ENCODE measurements at regions not wholly inside any gene's neighbourhood (a gene's known extent, or its start where the extent isn't known, plus 50 kb on each side); places are given as distances from the start of the nearest gene placed in this dataset.

DNA sequence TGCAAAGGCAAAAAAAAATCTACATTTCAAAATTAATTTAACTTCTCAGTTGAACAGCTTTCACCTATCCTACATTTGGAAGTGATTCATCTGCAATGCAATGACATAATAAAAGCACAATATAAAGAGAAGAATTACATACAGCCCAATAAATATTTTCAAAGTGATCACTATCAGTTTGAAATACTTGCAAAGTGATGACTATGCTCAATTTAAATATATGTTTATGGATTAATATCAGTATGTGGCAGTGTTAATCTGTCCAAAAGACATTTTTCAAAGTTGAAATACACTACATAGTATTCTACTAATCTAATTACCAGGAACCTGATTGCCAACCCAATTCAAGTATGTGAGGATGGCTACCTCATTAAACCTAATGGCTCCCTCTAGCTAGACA lies 460.7 kb upstream of the ATXN7L3B start:
- DNase-seq (ENCODE audit: low read depth in 1 of 2, low spot score in 1 of 2) = no peak
- H3K4me2 ChIP-seq = no peak overlapping the region
- no peak overlapping the region for H3K27ac ChIP-seq
- ChIA-PET CTCF (no interaction called here), POLR2A (no interaction called here)
- ATAC-seq = no peak
- no peak for FAIRE-seq
- 0 out of 3 replicates have a peak, but pooled peaks cover 3% of the 10 kb centered on the region for H3K9me3 ChIP-seq
- TF ChIP-seq NFE2L2 (conservative IDR thresholded peaks at IDR 0.05; ENCODE audit: low read length) = no peak
- TF ChIP-seq ESRRA (IDR thresholded peaks at IDR 0.05; ENCODE audit: borderline replicate concordance, low read length) = no peak
- TF ChIP-seq HEYL (CRISPR knock-in tag; IDR thresholded peaks at IDR 0.05) = no peak
- no peak for TF ChIP-seq RARB (CRISPR knock-in tag; IDR thresholded peaks at IDR 0.05)
- no peak for TF ChIP-seq ZC3H11A (IDR thresholded peaks at IDR 0.05)
- TF ChIP-seq, protein P1, sequence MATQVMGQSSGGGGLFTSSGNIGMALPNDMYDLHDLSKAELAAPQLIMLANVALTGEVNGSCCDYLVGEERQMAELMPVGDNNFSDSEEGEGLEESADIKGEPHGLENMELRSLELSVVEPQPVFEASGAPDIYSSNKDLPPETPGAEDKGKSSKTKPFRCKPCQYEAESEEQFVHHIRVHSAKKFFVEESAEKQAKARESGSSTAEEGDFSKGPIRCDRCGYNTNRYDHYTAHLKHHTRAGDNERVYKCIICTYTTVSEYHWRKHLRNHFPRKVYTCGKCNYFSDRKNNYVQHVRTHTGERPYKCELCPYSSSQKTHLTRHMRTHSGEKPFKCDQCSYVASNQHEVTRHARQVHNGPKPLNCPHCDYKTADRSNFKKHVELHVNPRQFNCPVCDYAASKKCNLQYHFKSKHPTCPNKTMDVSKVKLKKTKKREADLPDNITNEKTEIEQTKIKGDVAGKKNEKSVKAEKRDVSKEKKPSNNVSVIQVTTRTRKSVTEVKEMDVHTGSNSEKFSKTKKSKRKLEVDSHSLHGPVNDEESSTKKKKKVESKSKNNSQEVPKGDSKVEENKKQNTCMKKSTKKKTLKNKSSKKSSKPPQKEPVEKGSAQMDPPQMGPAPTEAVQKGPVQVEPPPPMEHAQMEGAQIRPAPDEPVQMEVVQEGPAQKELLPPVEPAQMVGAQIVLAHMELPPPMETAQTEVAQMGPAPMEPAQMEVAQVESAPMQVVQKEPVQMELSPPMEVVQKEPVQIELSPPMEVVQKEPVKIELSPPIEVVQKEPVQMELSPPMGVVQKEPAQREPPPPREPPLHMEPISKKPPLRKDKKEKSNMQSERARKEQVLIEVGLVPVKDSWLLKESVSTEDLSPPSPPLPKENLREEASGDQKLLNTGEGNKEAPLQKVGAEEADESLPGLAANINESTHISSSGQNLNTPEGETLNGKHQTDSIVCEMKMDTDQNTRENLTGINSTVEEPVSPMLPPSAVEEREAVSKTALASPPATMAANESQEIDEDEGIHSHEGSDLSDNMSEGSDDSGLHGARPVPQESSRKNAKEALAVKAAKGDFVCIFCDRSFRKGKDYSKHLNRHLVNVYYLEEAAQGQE (IDR thresholded peaks at IDR 0.05) = no peak
- TF ChIP-seq, protein P2, sequence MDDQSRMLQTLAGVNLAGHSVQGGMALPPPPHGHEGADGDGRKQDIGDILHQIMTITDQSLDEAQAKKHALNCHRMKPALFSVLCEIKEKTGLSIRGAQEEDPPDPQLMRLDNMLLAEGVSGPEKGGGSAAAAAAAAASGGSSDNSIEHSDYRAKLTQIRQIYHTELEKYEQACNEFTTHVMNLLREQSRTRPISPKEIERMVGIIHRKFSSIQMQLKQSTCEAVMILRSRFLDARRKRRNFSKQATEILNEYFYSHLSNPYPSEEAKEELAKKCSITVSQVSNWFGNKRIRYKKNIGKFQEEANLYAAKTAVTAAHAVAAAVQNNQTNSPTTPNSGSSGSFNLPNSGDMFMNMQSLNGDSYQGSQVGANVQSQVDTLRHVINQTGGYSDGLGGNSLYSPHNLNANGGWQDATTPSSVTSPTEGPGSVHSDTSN (IDR thresholded peaks at IDR 0.05) = no peak
- TF ChIP-seq RAD21 (conservative IDR thresholded peaks at IDR 0.05 in 1 of 2, IDR thresholded peaks at IDR 0.05 in 1 of 2) = 0 out of 5 replicates have a peak, but pooled peaks of 1 of the 2 experiments have one; percentile 3
- TF ChIP-seq, protein P3, sequence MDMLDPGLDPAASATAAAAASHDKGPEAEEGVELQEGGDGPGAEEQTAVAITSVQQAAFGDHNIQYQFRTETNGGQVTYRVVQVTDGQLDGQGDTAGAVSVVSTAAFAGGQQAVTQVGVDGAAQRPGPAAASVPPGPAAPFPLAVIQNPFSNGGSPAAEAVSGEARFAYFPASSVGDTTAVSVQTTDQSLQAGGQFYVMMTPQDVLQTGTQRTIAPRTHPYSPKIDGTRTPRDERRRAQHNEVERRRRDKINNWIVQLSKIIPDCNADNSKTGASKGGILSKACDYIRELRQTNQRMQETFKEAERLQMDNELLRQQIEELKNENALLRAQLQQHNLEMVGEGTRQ (IDR thresholded peaks at IDR 0.05) = no peak
- peak; percentile 61 for TF ChIP-seq MAFK (IDR thresholded peaks at IDR 0.05; ENCODE audit: partially characterized antibody)
- no peak for TF ChIP-seq SREBF2 (IDR thresholded peaks at IDR 0.05)
- no peak for TF ChIP-seq HDAC2 (IDR thresholded peaks at IDR 0.05)
- no peak for TF ChIP-seq KDM5A (IDR thresholded peaks at IDR 0.05)
- H3K4me1 ChIP-seq = no peaks in the 10 kb centered on the region
- H3K4me3 ChIP-seq = no peak overlapping the region

DNA sequence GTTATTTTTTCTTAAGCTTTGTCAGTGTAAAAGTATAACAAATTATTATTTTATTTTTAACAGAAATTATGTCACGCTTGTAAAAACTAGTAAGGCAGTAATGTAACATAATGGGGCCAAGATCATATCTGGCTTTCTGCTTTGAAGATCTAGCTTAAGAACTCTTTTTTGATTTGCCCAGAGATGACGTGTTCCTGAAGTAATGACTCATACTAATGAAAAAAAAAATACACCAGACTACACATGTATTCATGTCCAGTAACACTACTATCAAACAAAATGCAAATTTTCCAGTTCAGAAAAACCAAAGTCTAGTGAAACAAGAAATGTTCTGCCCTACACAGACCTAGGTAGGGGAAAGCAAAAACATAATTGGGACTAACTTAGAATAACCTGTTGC lies 432.2 kb upstream of the ATXN7L3B start:
- Histone ChIP-seq H3K4me3 (no peak overlapping the region), H3K4me2 (no peak overlapping the region), H3K9me3 (no peaks in the 10 kb centered on the region), H3K27ac (no peak overlapping the region), H3K4me1 (no peaks in the 10 kb centered on the region)
- FAIRE-seq (no peak), DNase-seq (ENCODE audit: low read depth in 1 of 2, low spot score in 1 of 2) (no peak), ATAC-seq (no peak)
- TF ChIP-seq RARB (CRISPR knock-in tag; IDR thresholded peaks at IDR 0.05) (no peak), FOXS1 (CRISPR knock-in tag; IDR thresholded peaks at IDR 0.05) (no peak), GATA3 (IDR thresholded peaks at IDR 0.05; ENCODE audit: borderline replicate concordance) (no peak), POLR2A (IDR thresholded peaks at IDR 0.05; ENCODE audit: low read length) (no peak), ZNF302 (CRISPR knock-in tag; IDR thresholded peaks at IDR 0.05) (no peak), CHD4 (IDR thresholded peaks at IDR 0.05; ENCODE audit: borderline replicate concordance) (no peak), NPAS2 (CRISPR knock-in tag; IDR thresholded peaks at IDR 0.05; ENCODE audit: borderline replicate concordance) (no peak), ZC3H11A (IDR thresholded peaks at IDR 0.05) (no peak), TP53 (CRISPR knock-in tag; IDR thresholded peaks at IDR 0.05) (no peak)
- TF ChIP-seq, protein P4, sequence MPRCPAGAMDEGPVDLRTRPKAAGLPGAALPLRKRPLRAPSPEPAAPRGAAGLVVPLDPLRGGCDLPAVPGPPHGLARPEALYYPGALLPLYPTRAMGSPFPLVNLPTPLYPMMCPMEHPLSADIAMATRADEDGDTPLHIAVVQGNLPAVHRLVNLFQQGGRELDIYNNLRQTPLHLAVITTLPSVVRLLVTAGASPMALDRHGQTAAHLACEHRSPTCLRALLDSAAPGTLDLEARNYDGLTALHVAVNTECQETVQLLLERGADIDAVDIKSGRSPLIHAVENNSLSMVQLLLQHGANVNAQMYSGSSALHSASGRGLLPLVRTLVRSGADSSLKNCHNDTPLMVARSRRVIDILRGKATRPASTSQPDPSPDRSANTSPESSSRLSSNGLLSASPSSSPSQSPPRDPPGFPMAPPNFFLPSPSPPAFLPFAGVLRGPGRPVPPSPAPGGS (IDR thresholded peaks at IDR 0.05) = no peak
- TF ChIP-seq, protein P2 (IDR thresholded peaks at IDR 0.05) = no peak
- TF ChIP-seq, protein P5, sequence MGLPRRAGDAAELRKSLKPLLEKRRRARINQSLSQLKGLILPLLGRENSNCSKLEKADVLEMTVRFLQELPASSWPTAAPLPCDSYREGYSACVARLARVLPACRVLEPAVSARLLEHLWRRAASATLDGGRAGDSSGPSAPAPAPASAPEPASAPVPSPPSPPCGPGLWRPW (IDR thresholded peaks at IDR 0.05) = no peak
- ChIA-PET POLR2A (no interaction called here), CTCF (no interaction called here)
- 22% methylated on average over 2 of the region's 2 CpGs for WGBS (ENCODE audit: missing lambda C conversion rate)

Measured in A549 (cell line).